Spleen (tissue), 11 donors: ENCODE measurements at regions not wholly inside any gene's neighbourhood (a gene's known extent, or its start where the extent isn't known, plus 50 kb on each side); places are given as distances from the start of the nearest gene placed in this dataset.

Experiments
- DNase-seq: peaks from one replicate; pipeline ENCODE4 v3.0.0-alpha.2; 2020
- H3K27ac ChIP-seq, 8 donors: fragments of 200-600 bp; sonication (generic) in 7 of 8; 1 replicate in 4 of 8; 2 replicates in 4 of 8; pipeline versions ENCODE4 v1.5.0 to v1.8.0; 2016 to 2021; ENCODE audit warnings: inconsistent platforms in 4 of 8, mild to moderate bottlenecking in 4 of 8, moderate library complexity in 1 of 8
- H3K27me3 ChIP-seq, 7 donors: fragments of 200-600 bp; sonication (generic) in 6 of 7; replicated peaks in 1 of 7; 1 replicate in 4 of 7; 2 replicates in 3 of 7; pipeline versions ENCODE4 v1.5.0 to v1.8.0; 2016 to 2021; ENCODE audit warnings: inconsistent platforms in 3 of 7, mild to moderate bottlenecking in 1 of 7
- H3K36me3 ChIP-seq, 6 donors: fragments of 200-600 bp; sonication (generic) in 5 of 6; 1 replicate in 4 of 6; 2 replicates in 2 of 6; pipeline versions ENCODE4 v1.5.0 to v1.8.0; 2016 to 2021; ENCODE audit warnings: inconsistent platforms in 2 of 6
- H3K4me1 ChIP-seq, 6 donors: fragments of 200-600 bp; sonication (generic) in 5 of 6; 1 replicate in 3 of 6; 2 replicates in 3 of 6; pipeline versions ENCODE4 v1.5.0 to v1.8.0; 2016 to 2021; ENCODE audit warnings: inconsistent platforms in 3 of 6
- H3K4me3 ChIP-seq, 8 donors: fragments of 200-600 bp; sonication (generic) in 7 of 8; 1 replicate in 4 of 8; 2 replicates in 4 of 8; pipeline versions ENCODE4 v1.5.0 to v1.8.0; 2016 to 2021; ENCODE audit warnings: inconsistent platforms in 4 of 8, mild to moderate bottlenecking in 4 of 8, moderate library complexity in 2 of 8
- H3K9me3 ChIP-seq, 8 donors: fragments of 200-600 bp; sonication (generic) in 7 of 8; 1 replicate in 4 of 8; 2 replicates in 4 of 8; pipeline versions ENCODE4 v1.5.0 to v1.8.0; 2016 to 2021; ENCODE audit warnings: inconsistent platforms in 4 of 8
- POLR2A ChIP-seq, 3 donors: fragments of 450-650 bp; IDR thresholded peaks; one replicate each; pipeline ENCODE4 v1.5.1; 2017; ENCODE audit warnings: antibody characterized with exemption in 3 of 3, mild to moderate bottlenecking in 1 of 3
- POLR2AphosphoS5 ChIP-seq, 3 donors: sonication (generic); formaldehyde crosslinking; IDR thresholded peaks; one replicate each; pipeline ENCODE4 v1.5.1; 2017; ENCODE audit warnings: antibody characterized with exemption in 3 of 3
- WGBS, 5 donors: extraction: QIAGEN DNeasy Blood & Tissue Kit in 3 of 5; methylation state at CpG; one replicate each; pipeline versions ENCODE4 v1.1.5 to v1.1.7; 2013 to 2018; 5-methylcytosine and 5-hydroxymethylcytosine counted together
- intact Hi-C: fragments of 100-400 bp; cut with DNase I; formaldehyde crosslinking; loops from one replicate; pipeline ENCODE4 v1.15.0; 2023; ENCODE audit warnings: low total_unique reads
- TF ChIP-seq, protein P1 (sequence below), 11 experiments: fragments of 200-600 bp in 7 of 11; fragments of 450-650 bp in 4 of 11; sonication (generic) in 4 of 11; IDR thresholded peaks in 8 of 11; conservative IDR thresholded peaks in 3 of 11; 1 replicate in 7 of 11; 2 replicates in 4 of 11; pipeline versions ENCODE4 v1.4.0 to v1.8.0; 2016 to 2021; ENCODE audit warnings: antibody characterized with exemption in 11 of 11, inconsistent platforms in 4 of 11, mild to moderate bottlenecking in 1 of 11
- donor health status: healthy with polysubstance abuse.
- donor health status: DM: no; HTN: no; CAD: no; lungs with moderate emphysema.
- donor health status: DM: no; HTN: no; CAD: no.
- donor health status: Bipolar disorder and iron deficiency.
- donor health status: healthy.
- donor health status: DM: no; HTN: no; CAD: no.
- donor health status: DM: yes; HTN: yes; CAD: no.

DNA sequence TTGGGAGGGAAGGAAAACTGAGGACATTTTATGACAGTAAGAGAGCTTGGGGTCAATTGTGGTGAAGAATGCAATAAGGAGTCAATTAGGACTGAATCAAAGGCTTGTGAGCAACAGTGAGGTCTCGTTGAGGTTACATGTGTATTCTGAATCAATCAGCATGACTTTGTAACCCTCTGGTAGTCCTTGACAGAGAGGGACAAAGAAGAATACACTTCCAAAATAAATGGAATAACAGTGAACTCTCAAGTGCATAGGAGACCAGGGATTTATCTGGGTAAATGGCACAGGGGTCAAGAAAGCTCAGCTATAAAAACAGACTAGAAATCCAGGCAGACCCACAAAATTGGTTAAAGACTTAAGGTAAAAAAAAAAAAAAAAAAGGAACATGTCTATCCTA, 85.1 kb upstream of the NAV3 start:
- Histone ChIP-seq H3K4me3 (no peak overlapping the region), H3K36me3 (no peaks in the 10 kb centered on the region), H3K27me3 (no peaks in the 10 kb centered on the region), H3K9me3 (no peaks in the 10 kb centered on the region), H3K4me1 (no peaks in the 10 kb centered on the region), H3K27ac (no peak overlapping the region)
- TF ChIP-seq POLR2A (IDR thresholded peaks at IDR 0.05): no peak
- TF ChIP-seq, protein P1, sequence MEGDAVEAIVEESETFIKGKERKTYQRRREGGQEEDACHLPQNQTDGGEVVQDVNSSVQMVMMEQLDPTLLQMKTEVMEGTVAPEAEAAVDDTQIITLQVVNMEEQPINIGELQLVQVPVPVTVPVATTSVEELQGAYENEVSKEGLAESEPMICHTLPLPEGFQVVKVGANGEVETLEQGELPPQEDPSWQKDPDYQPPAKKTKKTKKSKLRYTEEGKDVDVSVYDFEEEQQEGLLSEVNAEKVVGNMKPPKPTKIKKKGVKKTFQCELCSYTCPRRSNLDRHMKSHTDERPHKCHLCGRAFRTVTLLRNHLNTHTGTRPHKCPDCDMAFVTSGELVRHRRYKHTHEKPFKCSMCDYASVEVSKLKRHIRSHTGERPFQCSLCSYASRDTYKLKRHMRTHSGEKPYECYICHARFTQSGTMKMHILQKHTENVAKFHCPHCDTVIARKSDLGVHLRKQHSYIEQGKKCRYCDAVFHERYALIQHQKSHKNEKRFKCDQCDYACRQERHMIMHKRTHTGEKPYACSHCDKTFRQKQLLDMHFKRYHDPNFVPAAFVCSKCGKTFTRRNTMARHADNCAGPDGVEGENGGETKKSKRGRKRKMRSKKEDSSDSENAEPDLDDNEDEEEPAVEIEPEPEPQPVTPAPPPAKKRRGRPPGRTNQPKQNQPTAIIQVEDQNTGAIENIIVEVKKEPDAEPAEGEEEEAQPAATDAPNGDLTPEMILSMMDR (IDR thresholded peaks at IDR 0.05 in 8 of 11, conservative IDR thresholded peaks at IDR 0.05 in 3 of 11): no peak
- no peak for TF ChIP-seq POLR2AphosphoS5 (IDR thresholded peaks at IDR 0.05)
- intact Hi-C loops: no loop called here
- WGBS, 5 donors: 62 to 85% (median 77%) methylated on average over 1 of the region's 1 CpG
- no peak for DNase-seq

- Histone ChIP-seq H3K4me3 (no peak overlapping the region), H3K4me1 (no peaks in the 10 kb centered on the region), H3K27ac (no peak overlapping the region), H3K36me3 (no peaks in the 10 kb centered on the region), H3K9me3 (peaks cover 0 to 6% (median 0%) of the 10 kb centered on the region in 8 donors), H3K27me3 (no peaks in the 10 kb centered on the region)
- TF ChIP-seq, protein P1 (IDR thresholded peaks at IDR 0.05 in 8 of 11, conservative IDR thresholded peaks at IDR 0.05 in 3 of 11): no peak
- TF ChIP-seq POLR2AphosphoS5 (IDR thresholded peaks at IDR 0.05) (no peak), POLR2A (IDR thresholded peaks at IDR 0.05) (no peak)
- no peak for DNase-seq
- WGBS, 5 donors: 81 to 97% (median 84%) methylated on average over 1 of the region's 1 CpG
- intact Hi-C loops: no loop called here
These were observed 88.1 kb upstream of the NAV3 start for GRCh38 chr12:77742631-77743030.

- DNase-seq: no peak
- no peak overlapping the region for H3K27ac ChIP-seq
- H3K27me3 ChIP-seq: no peaks in the 10 kb centered on the region
- peaks cover 0 to 11% (median 1%) of the 10 kb centered on the region in 8 donors for H3K9me3 ChIP-seq
- TF ChIP-seq, protein P1 (IDR thresholded peaks at IDR 0.05 in 8 of 11, conservative IDR thresholded peaks at IDR 0.05 in 3 of 11): no peak
- no peak for TF ChIP-seq POLR2A (IDR thresholded peaks at IDR 0.05)
- no peak for TF ChIP-seq POLR2AphosphoS5 (IDR thresholded peaks at IDR 0.05)
- WGBS, 5 donors: 85 to 100% (median 90%) methylated on average over 1 of the region's 1 CpG
- no peaks in the 10 kb centered on the region for H3K36me3 ChIP-seq
- intact Hi-C loops: no loop called here
- H3K4me1 ChIP-seq: no peaks in the 10 kb centered on the region
- H3K4me3 ChIP-seq: no peak overlapping the region
These were observed 88.6 kb upstream of the NAV3 start for GRCh38 chr12:77741974-77742517.

GRCh38 chr12:77736219-77736965, 94.3 kb upstream of the NAV3 start:
- no peak for DNase-seq
- 91 to 97% (median 93%) methylated on average over 6 of the region's 6 CpGs for WGBS, 5 donors
- Histone ChIP-seq H3K4me1 (peaks cover 0 to 4% (median 0%) of the 10 kb centered on the region in 6 donors), H3K27ac (no peak overlapping the region), H3K36me3 (no peaks in the 10 kb centered on the region), H3K27me3 (no peaks in the 10 kb centered on the region), H3K4me3 (no peak overlapping the region), H3K9me3 (peaks cover 0 to 27% (median 11%) of the 10 kb centered on the region in 8 donors)
- no peak for TF ChIP-seq POLR2A (IDR thresholded peaks at IDR 0.05)
- TF ChIP-seq, protein P1 (IDR thresholded peaks at IDR 0.05 in 8 of 11, conservative IDR thresholded peaks at IDR 0.05 in 3 of 11): no peak
- no peak for TF ChIP-seq POLR2AphosphoS5 (IDR thresholded peaks at IDR 0.05)
- intact Hi-C loops: no loop called here
